ENCODE measurements at regions not wholly inside any gene's neighbourhood (a gene's known extent, or its start where the extent isn't known, plus 50 kb on each side); places are given as distances from the start of the nearest gene placed in this dataset.

DNA sequence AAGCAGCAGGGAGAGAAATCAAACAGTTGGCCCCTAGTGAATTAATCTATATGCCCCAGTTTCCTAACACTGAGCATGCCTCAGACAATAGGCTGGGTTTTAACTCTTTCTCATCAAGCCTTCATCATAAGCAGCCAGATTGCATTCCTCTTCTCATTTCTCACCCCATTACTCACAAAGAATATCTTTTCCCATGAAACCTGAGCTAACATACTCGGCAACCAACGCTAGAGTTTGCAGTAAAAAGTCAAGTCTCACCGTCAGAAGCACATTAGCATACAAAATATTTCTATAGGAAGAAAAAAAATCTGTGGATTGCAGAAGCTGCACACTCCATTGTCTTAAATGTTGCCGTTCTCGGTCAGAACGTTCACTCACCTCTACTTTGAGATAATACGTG, 429.9 kb upstream of the ARID1B start:
- H3K9me1 ChIP-seq (ENCODE audit: insufficient read depth, low read length) = no peaks in the 10 kb centered on the region
- no peak overlapping the region; the same call in 2 of the 3 replicates for H2BK15ac ChIP-seq (ENCODE audit: low read depth, low read length)
- no TSS peak for BruUV-seq (replicated peaks)
- no peak overlapping the region for H3K9ac ChIP-seq (ENCODE audit: low read depth, low read length)
- in situ Hi-C loops (cut with MboI; ENCODE audit: low sequenced_read_pairs) = no loop called here
- ChIA-PET POLR2A (ENCODE audit: unreplicated experiment) (no interaction called here), CTCF (no interaction called here)
- peak overlapping the region; percentile 55 for H3K4me2 ChIP-seq (ENCODE audit: low read depth, low read length)
- DNase-seq (peak; percentile 77), ATAC-seq (ENCODE audit: low read depth) (peak; percentile 71)
- H3K9me3 ChIP-seq (ENCODE audit: control insufficient read depth, insufficient read depth, low read length) = no peaks in the 10 kb centered on the region; the same call in 1 of the 2 replicates
- H3K27me3 ChIP-seq (ENCODE audit: control insufficient read depth, insufficient read depth, low read length) = no peaks in the 10 kb centered on the region; the same call in 1 of the 2 replicates
- no peaks in the 10 kb centered on the region for H4K20me1 ChIP-seq (ENCODE audit: insufficient read depth, low read length)
- H3K4ac ChIP-seq (ENCODE audit: low read depth, low read length) = peak overlapping the region; percentile 39; the same call in 1 of the 2 replicates
- peak overlapping the region; percentile 34 for H2BK5ac ChIP-seq (ENCODE audit: low read depth, low read length, poor library complexity, severe bottlenecking)
- TF ChIP-seq, protein P1, sequence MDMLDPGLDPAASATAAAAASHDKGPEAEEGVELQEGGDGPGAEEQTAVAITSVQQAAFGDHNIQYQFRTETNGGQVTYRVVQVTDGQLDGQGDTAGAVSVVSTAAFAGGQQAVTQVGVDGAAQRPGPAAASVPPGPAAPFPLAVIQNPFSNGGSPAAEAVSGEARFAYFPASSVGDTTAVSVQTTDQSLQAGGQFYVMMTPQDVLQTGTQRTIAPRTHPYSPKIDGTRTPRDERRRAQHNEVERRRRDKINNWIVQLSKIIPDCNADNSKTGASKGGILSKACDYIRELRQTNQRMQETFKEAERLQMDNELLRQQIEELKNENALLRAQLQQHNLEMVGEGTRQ (IDR thresholded peaks at IDR 0.05; ENCODE audit: low read depth, low read length) = no peak
- TF ChIP-seq SMC3 (IDR thresholded peaks at IDR 0.05; ENCODE audit: low read depth, low read length) = no peak
- TF ChIP-seq POLR2A (IDR thresholded peaks at IDR 0.05; ENCODE audit: low read depth, low read length) = no peak
- no peak for TF ChIP-seq CHD1 (IDR thresholded peaks at IDR 0.05; ENCODE audit: low read depth, low read length)
- TF ChIP-seq BHLHE40 (IDR thresholded peaks at IDR 0.05; ENCODE audit: low read depth, low read length) = no peak
- no peak for TF ChIP-seq RAD21 (IDR thresholded peaks at IDR 0.05; ENCODE audit: low read length)
- no peak for TF ChIP-seq FOS (IDR thresholded peaks at IDR 0.05; ENCODE audit: low read depth, low read length)
- TF ChIP-seq RCOR1 (IDR thresholded peaks at IDR 0.05; ENCODE audit: insufficient replicate concordance, low read length) = no peak
- TF ChIP-seq CEBPB (IDR thresholded peaks at IDR 0.05; ENCODE audit: low read depth, low read length) = no peak
- no peak for TF ChIP-seq MAFK (IDR thresholded peaks at IDR 0.05; ENCODE audit: low read depth, low read length)
- no peak for TF ChIP-seq NFE2L2 (IDR thresholded peaks at IDR 0.05; ENCODE audit: low read depth, low read length)
- TF ChIP-seq, protein P2, sequence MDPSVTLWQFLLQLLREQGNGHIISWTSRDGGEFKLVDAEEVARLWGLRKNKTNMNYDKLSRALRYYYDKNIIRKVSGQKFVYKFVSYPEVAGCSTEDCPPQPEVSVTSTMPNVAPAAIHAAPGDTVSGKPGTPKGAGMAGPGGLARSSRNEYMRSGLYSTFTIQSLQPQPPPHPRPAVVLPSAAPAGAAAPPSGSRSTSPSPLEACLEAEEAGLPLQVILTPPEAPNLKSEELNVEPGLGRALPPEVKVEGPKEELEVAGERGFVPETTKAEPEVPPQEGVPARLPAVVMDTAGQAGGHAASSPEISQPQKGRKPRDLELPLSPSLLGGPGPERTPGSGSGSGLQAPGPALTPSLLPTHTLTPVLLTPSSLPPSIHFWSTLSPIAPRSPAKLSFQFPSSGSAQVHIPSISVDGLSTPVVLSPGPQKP (IDR thresholded peaks at IDR 0.05; ENCODE audit: borderline replicate concordance, low read depth, low read length) = no peak
- no peak for TF ChIP-seq MXI1 (IDR thresholded peaks at IDR 0.05; ENCODE audit: borderline replicate concordance, low read depth, low read length)
- no peak for TF ChIP-seq RFX5 (IDR thresholded peaks at IDR 0.05; ENCODE audit: low read depth, low read length)
- TF ChIP-seq MAZ (IDR thresholded peaks at IDR 0.05; ENCODE audit: borderline replicate concordance, low read depth, low read length) = no peak
- TF ChIP-seq, protein P3, sequence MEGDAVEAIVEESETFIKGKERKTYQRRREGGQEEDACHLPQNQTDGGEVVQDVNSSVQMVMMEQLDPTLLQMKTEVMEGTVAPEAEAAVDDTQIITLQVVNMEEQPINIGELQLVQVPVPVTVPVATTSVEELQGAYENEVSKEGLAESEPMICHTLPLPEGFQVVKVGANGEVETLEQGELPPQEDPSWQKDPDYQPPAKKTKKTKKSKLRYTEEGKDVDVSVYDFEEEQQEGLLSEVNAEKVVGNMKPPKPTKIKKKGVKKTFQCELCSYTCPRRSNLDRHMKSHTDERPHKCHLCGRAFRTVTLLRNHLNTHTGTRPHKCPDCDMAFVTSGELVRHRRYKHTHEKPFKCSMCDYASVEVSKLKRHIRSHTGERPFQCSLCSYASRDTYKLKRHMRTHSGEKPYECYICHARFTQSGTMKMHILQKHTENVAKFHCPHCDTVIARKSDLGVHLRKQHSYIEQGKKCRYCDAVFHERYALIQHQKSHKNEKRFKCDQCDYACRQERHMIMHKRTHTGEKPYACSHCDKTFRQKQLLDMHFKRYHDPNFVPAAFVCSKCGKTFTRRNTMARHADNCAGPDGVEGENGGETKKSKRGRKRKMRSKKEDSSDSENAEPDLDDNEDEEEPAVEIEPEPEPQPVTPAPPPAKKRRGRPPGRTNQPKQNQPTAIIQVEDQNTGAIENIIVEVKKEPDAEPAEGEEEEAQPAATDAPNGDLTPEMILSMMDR (conservative IDR thresholded peaks at IDR 0.05; ENCODE audit: low read depth, low read length) = no peak
- no peak overlapping the region for H4K91ac ChIP-seq (ENCODE audit: insufficient read depth, low read depth, low read length)
- H3K56ac ChIP-seq (ENCODE audit: extremely low read depth, insufficient read depth, low read length) = no peak overlapping the region
- peak overlapping the region; percentile 32 to 52; a peak in 2 of 4 replicates for H4K8ac ChIP-seq (ENCODE audit: low read depth in 2 of 2, low read length in 2 of 2)
- peaks cover 2% of the 10 kb centered on the region for H3K4me1 ChIP-seq (ENCODE audit: control insufficient read depth, insufficient read depth, low read length)
- no peaks in the 10 kb centered on the region for H3K36me3 ChIP-seq (ENCODE audit: control insufficient read depth, insufficient read depth, low read length)
- no peak overlapping the region for H2BK20ac ChIP-seq (ENCODE audit: low read depth, low read length)
- H3K18ac ChIP-seq (ENCODE audit: low read depth, low read length) = 0 out of 2 replicates have a peak overlapping the region, but pooled peaks have one; percentile 14
- no peaks in the 10 kb centered on the region for H3K79me1 ChIP-seq (ENCODE audit: low read depth in 1 of 2, low read length in 2 of 2)
- H3K4me3 ChIP-seq (ENCODE audit: insufficient read depth, low read depth, low read length) = no peak overlapping the region
- peak overlapping the region; percentile 58; the same call in 1 of the 2 replicates for H2BK120ac ChIP-seq (ENCODE audit: low read depth, low read length)
- H3K23ac ChIP-seq (ENCODE audit: low read depth, low read length) = no peak overlapping the region
- dilution Hi-C loops (cut with HindIII; ENCODE audit: low sequenced_read_pairs, unreplicated experiment) = no loop called here
- H2AK9ac ChIP-seq (replicated peaks; ENCODE audit: low read depth, low read length, poor library complexity) = no peak overlapping the region
- intact Hi-C loops (cut with micrococcal nuclease) = no loop called here
- H4K5ac ChIP-seq (ENCODE audit: low read depth, low read length) = no peak overlapping the region
- WGBS, 2 experiments (ENCODE audit: extremely low coverage in 2 of 2, insufficient read length in 1 of 2) = no CpG with 5 or more reads among the region's 7 CpGs
- H2AK5ac ChIP-seq (ENCODE audit: low read depth, low read length) = no peak overlapping the region
- 0 out of 2 replicates have a peak overlapping the region, but pooled peaks have one; percentile 36 for H3K14ac ChIP-seq (replicated peaks; ENCODE audit: low read depth, low read length)
- no peak overlapping the region for H2AFZ ChIP-seq (replicated peaks; ENCODE audit: low read length, poor library complexity)
- H3K27ac ChIP-seq (ENCODE audit: insufficient read depth, low read length) = no peak overlapping the region
